ENCODE measurements at regions not wholly inside any gene's neighbourhood (a gene's known extent, or its start where the extent isn't known, plus 50 kb on each side); places are given as distances from the start of the nearest gene placed in this dataset.

DNA sequence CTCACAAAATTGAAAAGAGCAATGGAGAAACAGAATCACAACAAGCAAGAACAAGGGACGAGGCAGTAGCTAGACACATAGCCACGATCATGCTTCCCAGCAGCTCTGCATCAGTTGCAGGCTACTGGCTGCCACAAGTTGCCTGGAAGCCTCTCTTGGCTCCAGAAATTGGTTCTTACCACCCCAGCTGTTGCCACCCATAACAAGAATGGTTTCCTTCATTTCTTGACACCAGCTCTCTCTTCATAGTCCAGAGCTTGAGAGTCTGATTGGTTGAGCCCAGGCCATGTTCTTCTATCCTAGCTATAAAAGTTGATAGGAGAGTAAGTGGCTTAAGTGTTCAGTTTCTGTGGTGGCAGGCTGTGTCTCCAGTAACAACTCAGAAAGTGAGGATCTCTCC, 210.7 kb upstream of the ANKRD55 start:
- TF ChIP-seq MYC (IDR thresholded peaks at IDR 0.05; ENCODE audit: low read depth, low read length): no peak
- TF ChIP-seq, protein P1, sequence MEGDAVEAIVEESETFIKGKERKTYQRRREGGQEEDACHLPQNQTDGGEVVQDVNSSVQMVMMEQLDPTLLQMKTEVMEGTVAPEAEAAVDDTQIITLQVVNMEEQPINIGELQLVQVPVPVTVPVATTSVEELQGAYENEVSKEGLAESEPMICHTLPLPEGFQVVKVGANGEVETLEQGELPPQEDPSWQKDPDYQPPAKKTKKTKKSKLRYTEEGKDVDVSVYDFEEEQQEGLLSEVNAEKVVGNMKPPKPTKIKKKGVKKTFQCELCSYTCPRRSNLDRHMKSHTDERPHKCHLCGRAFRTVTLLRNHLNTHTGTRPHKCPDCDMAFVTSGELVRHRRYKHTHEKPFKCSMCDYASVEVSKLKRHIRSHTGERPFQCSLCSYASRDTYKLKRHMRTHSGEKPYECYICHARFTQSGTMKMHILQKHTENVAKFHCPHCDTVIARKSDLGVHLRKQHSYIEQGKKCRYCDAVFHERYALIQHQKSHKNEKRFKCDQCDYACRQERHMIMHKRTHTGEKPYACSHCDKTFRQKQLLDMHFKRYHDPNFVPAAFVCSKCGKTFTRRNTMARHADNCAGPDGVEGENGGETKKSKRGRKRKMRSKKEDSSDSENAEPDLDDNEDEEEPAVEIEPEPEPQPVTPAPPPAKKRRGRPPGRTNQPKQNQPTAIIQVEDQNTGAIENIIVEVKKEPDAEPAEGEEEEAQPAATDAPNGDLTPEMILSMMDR (IDR thresholded peaks at IDR 0.05; ENCODE audit: low read depth, low read length): no peak
- TF ChIP-seq POLR2A (IDR thresholded peaks at IDR 0.05; ENCODE audit: extremely low read depth, insufficient read length): no peak
